NCI-H2196 treated with DMSO at 0.1 percent for 48 hours (cell line): ENCODE measurements at regions not wholly inside any gene's neighbourhood (a gene's known extent, or its start where the extent isn't known, plus 50 kb on each side); places are given as distances from the start of the nearest gene placed in this dataset.
"Not testable (repeated sequence)": the region's sequence is repeated elsewhere in the genome, so short reads cannot be mapped to it uniquely, and the experiment has no call there.

Experiments
- DNase-seq: peaks from one replicate; lab custom pipeline; 2025; ENCODE audit not compliant: unreplicated experiment; lab: John Stamatoyannopoulos, UW

DNA sequence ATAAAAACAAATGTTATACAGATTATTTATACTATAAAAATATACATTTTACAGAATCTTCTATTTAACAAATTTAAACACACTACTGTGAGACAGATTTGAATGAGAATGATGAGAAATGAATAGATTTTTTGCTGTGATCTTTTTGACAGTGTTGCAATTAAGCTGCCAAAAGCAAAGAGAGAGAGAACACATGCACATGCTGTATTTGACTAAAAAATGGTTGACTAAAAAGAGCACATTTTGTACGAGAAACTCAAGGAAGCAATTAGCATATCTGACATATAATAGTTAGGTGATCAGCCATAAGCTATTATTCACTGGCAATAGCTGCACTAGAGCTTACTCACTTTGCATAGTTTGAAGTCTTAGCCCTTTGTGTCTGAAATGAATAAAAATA, 115.8 kb downstream of the SYT10 start:
- DNase-seq = no peak

DNA sequence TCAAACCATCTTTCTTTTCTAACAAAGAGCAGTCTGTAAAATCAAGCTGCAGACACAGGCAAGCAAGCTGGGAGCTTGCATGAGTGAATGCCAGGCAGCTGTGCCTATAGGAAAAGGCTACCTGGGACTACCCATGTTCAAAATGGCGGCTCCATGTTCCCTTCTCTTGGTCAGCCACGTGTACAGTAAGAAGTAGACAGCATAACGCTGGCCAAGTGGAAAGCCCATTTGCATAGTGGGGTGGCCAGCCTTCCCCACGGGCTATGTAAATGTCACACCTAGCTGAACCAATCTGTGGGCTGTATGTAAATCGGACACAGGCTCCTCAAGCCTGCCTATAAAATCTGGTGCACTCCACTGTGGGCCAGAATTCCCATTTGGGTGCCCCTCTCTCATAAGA, 117.1 kb downstream of the SYT10 start:
- DNase-seq = no peak

- DNase-seq = no peak
These were observed 121.9 kb downstream of the SYT10 start for GRCh38 chr12:33317746-33318145.

GRCh38 chr12:33314223-33314622, 125.4 kb downstream of the SYT10 start:
- no peak for DNase-seq

DNA sequence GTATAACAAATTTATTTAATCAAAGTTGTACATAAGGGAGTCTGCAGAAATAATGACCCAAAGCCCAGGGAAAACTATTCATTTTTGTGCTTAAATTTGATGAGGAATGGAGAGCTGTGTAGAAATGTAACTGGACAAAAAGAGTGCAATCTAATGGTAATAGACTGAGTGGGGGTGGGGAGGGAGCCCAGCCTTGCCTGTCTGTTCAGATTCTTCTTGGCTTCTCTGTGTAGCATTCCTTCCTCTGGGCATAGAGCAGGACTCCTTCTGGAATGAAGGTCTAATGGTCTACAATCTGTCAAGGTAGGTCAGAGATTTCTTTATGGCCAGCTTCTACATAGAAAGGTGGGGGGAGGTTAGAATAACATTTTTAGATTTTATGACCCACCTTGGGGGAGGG, 126.1 kb downstream of the SYT10 start:
- no peak for DNase-seq

GRCh38 chr12:33310471-33310870, 129.1 kb downstream of the SYT10 start:
- DNase-seq = no peak

DNA sequence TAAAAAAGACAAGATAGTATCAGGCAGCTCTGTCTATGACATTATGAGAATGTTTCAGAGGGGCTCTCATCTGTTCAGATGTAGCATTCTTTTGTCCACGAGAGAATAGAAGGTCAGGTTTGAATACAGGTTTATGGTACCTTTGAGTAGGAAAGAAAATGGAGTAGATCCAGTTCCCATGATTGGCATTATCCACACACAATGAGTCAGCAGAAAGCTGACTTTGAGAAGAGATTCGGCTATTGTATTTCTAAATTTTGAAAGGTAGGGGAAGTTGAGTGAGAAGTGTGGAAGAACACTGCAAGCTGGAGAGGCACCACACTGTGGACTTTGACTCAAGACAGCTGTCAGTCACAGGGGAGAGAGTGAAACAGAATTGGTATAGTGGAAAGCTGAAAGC, 135.4 kb downstream of the SYT10 start:
- DNase-seq = no peak

DNA sequence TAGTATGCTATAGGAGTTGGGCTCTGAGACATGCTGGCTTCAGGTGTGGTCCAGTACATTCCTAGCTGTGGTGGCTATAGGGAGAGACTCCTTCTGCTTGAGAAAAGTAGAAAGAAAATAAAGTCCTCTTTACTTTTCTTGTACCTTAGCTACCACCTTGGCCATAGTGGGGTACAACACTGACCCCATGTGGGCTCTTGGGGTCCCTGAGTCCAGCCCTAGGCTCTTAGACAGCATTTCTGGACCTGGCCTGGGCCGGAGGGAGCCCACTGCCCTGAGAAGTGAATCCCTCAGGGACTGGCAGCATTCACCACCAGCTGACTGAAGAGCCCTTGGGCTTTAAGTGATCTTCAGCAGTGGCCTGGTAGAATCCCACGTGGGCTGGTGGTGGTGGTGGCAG, 143.1 kb downstream of the SYT10 start:
- no peak for DNase-seq

DNA sequence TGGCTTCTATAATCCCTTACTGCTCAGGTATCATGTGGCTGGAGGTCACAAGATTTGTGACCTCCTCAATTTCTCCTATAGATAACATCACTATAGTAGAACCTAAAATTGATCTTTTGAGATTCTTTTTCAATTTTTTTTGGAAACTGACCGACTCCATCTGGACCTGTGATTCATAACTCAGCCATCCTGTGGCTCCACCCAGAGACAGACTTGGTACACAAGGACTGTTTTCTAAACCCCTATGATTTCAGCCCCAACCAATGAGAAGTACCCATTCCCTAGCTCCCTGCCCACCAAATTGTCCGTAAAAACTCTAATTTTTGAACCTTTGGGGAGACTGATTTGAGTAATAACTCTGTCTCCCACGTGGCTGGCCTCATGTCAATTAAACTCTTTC, 148.9 kb downstream of the SYT10 start:
- no peak for DNase-seq

- DNase-seq = no peak
These were observed 156.6 kb downstream of the SYT10 start for GRCh38 chr12:33283054-33283453.

DNA sequence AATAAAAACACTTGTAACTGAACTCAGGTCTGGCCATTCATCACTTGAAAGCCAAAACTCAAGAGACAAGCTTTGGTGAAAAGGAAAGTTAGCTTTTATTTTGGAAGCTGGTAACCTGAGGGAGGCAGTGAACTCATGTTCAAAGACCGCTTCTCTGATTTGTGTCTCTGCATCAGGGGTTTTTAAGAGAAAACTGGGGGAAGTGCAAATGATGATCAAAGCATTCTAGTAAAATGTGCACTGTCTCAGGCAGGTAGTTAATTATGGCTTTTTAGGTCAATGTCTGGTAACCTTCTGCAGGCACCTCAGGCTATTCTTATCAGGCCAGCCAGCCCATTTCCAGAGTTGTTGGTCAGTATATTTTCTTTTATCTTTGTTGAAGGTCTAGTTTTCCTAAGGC, 162.2 kb downstream of the SYT10 start:
- DNase-seq = no peak

DNA sequence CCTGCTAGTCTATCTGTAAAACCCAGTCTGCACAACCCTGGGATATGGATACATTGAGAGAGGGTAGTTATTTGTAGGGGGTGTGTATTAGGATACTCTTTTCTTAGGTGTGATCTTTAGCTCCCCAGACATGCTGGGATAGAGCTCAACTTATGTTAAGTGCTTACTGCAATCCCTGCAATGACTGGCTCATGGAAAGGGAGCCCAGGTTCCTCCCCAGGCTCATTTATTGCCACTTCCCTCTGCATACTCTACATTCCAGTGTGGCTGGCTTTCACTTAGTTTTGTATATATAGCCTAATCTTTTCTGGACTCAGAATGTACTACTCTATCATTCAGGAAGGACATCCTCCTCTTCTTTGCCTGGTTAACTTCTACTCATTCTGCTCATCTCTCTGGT, 172.0 kb downstream of the SYT10 start:
- no peak for DNase-seq

DNA sequence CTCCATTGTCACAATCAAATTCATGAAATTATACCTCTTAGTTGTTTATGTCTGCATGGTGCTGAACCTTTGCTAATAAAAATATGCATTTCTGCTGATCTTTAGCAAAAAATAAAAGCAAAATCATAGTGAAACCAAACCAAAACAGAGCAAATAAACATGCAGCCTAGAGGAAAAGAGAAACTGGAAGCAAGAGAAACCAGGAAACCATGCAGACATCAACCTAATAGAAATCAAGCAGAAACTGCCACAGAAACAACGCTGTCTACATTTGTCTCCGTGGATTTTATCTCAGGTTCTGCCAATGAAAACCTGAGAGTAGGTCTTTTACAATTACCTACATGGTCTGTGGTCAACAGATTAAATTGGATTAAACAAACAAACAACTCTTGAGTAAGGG, 173.7 kb downstream of the SYT10 start:
- DNase-seq = no peak

GRCh38 chr12:33265033-33265731, 174.4 kb downstream of the SYT10 start:
- no peak for DNase-seq

GRCh38 chr12:33253178-33253577, 186.4 kb downstream of the SYT10 start:
- no peak for DNase-seq

- no peak for DNase-seq
These were observed 188.1 kb downstream of the SYT10 start for GRCh38 chr12:33251548-33251947.

DNA sequence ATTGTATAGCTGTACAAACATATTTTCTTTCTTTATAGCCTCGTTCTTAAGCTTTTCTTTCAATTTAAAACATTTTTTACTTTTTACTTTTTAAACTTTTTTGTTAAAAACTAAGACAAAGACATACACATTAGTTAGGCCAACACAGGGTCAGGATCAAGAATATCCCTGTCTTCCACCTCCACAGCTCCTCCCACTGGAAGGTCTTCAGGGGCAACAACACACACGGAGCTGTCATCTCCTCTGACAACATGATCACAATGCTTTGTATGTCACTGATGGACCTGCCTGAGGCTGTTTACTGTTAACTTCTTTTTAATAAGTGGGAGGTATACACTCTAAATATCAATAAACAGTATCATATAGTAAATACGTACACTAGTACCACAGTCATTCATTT, 191.3 kb downstream of the SYT10 start:
- no peak for DNase-seq

DNA sequence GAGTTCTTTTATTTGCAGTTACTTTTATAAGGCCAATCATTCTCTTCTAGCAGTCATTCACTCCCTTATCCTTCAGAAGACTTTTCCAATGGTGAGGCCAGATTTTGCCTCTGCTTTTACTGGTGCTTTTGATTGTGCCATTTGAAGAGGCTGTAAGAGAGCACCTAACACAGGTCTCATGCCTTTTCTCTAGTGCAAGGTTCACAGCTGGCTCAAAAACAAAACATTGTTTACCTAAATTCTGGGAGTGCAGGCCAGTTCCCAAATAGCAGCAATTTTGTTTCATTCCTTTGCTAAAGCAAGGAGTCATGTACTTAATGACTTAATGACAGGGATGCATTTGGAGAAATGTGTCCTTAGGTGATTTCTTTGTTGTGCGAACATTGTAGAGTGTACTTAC, 192.0 kb downstream of the SYT10 start:
- DNase-seq = no peak

DNA sequence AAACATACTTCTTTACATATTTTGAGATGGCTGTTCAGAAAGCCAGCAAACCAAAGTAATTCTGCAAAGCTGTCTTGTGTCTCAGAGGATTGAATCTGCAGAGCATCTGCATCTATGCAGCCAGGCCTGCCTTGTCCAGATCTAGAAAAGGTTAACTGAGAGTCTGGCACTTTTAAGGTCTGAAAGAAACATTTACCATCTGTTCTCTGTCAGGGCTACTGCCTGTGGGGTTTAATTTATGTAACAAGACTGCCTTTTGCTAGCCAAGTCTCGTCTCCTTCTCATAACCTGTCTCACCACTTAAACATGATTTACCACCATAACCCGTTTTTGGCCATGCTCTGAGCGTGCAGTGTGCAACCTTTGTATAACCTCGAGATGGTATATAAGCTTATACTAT, 194.2 kb downstream of the SYT10 start:
- DNase-seq = no peak

- DNase-seq = no peak
These were observed 212.9 kb downstream of the SYT10 start for GRCh38 chr12:33226671-33227070.

GRCh38 chr12:33223956-33224355, 215.7 kb downstream of the SYT10 start:
- DNase-seq = no peak

DNA sequence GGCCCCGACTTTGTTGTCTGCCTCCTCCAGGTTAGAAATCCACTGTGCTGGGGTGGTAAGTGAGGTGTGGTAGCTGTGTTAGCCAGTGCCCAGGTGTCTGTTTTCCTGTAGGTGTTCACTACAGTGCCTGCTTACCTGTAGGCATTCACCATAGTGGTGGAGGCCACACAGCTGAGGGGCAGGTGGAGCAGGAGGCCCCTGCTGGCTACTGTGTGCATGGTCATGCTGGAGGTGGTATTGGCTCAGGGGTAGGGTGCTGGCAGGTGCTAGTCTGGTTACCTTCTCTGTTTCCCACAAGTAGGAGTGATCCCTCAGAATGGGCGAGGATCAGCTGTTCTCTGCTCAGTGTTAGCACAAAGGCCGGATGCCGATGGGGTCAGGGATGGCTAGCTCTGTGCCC, 217.3 kb downstream of the SYT10 start:
- DNase-seq = no peak

DNA sequence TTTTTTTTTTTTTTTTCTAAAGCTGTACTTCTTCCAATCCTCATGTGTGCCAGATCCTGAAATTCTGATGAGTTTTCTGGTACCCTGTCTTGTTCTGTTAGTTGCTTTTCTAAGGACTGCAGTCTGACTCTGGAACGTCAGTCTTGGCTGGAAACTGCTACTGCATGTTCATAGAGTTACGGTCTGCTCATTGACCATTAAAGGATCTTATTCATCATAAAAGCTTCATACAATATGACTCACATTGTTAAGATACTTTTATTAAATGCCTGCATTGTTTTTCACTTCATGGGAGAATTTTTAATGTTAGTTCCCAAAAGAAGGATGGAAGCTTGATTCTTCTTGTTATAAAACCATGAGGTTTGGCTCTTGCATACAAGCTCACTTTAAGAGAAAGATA, 233.6 kb downstream of the SYT10 start:
- no peak for DNase-seq

GRCh38 chr12:33194389-33194788, 245.2 kb downstream of the SYT10 start:
- not testable (repeated sequence) for DNase-seq
